Endometrium (tissue), 2 donors: ENCODE measurements at regions not wholly inside any gene's neighbourhood (a gene's known extent, or its start where the extent isn't known, plus 50 kb on each side); places are given as distances from the start of the nearest gene placed in this dataset.

ENCODE experiments used
- FAIRE-seq: peaks from 2 replicates; lab custom pipeline; 2012; peaks lifted over from hg19 to GRCh38; lab: Jason Lieb, UNC
- donor health status: control.
- donor health status: control.

DNA sequence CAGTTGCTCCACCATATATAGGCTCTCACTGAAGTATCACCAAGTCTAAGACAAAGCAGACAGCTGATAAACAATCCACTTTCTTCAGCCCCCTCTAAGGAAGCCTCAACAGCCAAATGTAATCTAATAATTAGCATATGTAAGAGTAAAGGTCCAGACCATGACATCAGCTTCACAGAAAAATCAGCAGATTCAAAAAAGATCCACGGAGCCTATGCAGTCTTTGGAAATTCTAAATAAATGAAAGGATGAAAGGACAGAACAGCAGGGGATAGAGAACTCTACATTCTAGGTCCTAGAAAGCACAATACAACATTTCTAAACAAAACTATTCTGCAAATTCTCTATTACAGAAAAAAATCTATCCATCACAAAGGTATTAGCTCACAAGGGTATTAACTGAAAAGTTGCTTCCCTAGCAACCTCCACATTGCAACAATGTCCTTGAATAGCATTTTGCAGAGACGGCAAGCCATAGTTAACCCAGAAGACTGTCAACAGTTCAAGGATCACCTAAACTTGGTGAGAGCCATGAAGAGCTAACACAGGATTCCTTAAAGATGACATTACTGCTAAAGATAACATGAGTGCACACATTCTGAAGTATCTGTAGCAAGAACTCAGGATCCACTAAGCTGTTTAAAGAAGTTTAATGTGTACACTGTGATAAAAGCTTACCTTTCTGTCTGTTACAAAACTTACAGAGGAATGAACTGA lies 74.3 kb downstream of the SIPA1L2 start:
- no peak for FAIRE-seq

GRCh38 chr1:232554409-232554808 lies 75.5 kb downstream of the SIPA1L2 start:
- FAIRE-seq, result no peak

DNA sequence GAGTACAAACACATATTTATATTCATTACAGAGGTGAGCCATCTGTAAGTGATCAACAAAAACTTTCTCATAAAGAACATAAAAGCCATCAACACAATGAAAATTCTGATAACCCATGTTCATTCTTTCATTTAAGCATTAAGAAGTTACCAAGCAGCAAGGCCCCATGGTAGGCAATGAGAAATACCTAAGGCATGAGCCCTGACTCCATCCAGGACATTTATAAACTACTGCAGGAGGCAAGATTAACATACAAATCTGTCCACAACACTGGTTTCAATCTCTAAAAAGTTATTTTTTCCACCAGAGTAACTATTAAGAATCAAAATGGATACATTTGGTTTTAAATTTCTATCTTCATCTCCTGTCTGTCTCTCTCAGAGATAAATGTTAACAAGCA lies 76.1 kb downstream of the SIPA1L2 start:
- no peak for FAIRE-seq

DNA sequence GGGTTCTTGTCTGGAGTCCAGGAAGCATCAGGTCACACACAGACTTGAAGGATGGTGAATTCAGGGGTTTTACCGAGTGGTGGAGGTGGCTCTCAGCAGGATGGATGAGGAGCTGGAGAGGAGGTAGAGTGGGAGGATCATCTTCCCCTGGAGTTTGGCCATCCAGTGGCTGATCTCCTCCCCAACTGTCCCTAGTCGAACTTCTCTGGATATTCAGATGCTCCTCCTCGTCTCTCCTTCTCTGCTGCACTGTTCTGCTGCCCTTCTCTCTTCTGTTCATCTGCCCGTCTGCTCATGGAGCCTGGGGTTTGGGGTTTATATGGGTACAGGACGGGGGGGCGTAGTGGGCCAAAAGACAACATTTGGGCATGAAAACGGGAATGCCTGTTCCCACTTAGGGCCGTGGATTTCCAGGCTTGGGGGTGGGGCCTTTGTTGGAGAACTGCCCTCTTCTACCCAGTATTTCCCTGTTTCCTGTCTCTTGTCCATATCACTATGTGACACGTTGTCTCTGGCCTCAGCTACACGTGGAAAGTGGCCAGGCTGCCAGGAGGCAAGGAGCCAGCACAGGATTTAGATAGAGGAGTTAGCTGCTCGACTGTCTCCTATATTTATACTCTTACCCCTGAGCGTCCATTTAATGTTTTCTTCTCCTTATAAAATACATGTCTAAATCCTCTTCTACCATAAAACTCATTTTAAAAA lies 76.7 kb downstream of the SIPA1L2 start:
- FAIRE-seq, result no peak

DNA sequence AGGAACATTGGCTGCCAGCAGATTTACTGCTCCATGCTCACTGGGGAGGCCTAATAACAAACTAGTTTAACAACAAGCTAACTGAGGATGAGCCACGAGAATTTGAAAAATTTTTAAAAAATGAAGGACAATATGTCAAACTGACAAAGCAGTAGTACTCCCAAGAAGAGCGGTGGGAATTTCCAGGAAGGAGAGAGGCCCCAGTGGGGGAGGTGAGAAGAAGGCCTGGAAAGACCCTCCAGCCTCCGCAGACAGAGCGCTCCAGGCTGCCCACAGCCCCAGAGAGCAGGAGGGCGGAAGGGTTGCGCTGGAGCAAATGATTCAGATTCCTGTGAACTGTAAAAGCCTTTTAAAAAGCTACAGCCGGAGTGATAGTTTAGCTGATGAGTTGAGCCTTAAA lies 78.5 kb downstream of the SIPA1L2 start:
- no peak for FAIRE-seq

DNA sequence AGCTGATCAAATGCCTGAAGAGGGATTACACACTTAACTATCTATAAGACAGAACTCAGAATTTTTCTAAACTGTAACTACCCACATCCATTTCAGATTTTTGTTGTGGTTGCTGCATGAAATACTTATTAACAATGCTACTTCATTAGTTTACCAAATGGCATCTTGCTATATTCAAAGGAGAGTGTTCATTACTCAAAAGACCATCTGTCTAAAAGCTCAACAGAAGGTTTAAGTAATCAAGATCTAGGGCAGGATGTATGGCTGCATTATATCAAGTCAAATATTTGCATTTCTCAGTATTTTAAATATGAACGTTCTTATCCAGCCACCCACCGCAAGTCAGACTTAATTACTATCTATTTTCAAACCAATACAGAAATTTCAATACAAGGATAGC lies 79.9 kb downstream of the SIPA1L2 start:
- no peak for FAIRE-seq

DNA sequence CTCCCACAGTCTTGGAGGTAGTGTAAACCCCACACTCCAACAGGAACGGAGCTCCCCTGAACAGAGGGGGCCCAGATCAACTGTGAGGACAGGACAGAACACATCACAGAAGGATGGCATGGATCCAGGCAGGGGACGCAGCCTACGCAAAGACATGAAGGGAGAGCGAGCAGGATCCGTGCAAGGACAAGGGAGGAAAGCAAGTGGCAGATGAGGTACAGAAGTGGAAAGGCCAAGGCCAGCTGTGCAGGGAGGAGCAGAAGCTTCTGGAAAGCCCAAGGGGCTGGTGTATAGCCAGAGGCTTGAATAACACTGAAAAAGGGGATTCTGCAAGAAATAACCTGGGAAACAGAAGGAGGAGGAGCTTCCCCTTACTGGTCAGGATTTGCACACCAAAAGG lies 81.2 kb downstream of the SIPA1L2 start:
- no peak for FAIRE-seq

GRCh38 chr1:232547938-232548484 lies 81.9 kb downstream of the SIPA1L2 start:
- FAIRE-seq, result no peak

GRCh38 chr1:232542633-232543593 lies 87.0 kb downstream of the SIPA1L2 start:
- FAIRE-seq, result no peak

DNA sequence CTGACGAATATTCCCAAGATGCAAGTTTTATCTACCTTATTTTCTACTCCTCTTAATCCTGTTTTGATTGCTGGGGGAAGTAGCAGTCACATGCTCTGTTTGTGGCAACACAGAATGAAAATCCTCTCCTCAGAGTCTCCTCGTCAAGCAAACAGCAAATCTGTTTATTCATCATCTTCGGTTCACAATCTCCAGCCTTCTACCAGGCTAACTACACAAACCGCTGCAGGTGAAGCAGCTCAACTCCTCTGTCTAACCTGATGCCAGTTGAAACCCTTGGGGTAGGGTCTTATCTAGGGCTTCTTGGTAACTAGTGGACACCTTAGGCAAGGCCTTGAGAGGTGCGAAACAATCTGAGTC lies 91.0 kb downstream of the SIPA1L2 start:
- FAIRE-seq, result no peak

GRCh38 chr1:232538224-232538942 lies 91.5 kb downstream of the SIPA1L2 start:
- FAIRE-seq, result no peak

DNA sequence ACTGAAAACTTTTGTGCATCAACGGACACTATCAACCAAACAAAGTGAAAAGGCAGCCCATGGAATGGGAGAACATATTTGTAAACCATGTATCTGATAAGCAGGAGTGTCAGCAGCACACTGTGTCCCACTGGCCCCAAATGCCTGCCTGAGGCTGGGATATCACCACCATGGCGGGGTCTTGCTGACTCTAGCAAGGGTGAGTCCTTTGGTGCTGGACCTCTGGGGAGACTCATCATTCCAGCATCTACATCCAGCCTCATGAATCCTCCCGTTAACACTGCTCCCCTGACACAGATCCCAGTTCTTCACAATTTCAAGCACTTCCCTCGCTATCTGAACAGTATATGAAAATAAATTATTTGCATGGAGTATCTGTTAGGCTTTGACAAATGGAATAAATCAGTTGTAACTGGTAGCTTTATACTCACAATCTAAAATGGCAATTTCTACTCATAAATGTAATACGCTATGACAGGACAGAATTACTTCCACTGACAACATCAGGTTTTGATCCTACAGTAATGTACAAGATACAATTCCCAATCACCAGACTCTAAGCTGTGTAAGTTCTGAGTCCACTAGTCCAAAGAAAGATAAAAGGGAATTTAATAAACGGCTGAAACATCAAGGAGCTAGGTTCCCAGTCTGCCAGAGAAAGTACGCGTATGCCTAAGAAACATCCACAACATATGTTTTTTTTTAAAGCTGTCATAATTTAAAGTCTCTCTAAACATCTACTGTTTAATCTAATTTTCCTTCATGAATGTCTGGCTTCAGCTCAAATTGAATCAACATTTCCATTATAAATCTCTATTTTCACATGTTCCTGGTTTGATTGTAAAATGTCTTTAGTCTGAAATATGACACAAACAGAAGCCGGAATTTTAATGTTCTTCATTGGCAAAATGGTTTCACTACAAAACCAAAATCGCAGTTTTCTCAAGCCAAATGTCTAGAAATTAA lies 95.1 kb downstream of the SIPA1L2 start:
- FAIRE-seq, result no peak

- no peak for FAIRE-seq
These were observed 96.6 kb downstream of the SIPA1L2 start for GRCh38 chr1:232533328-232533727.

GRCh38 chr1:232532901-232533300 lies 97.0 kb downstream of the SIPA1L2 start:
- no peak for FAIRE-seq

DNA sequence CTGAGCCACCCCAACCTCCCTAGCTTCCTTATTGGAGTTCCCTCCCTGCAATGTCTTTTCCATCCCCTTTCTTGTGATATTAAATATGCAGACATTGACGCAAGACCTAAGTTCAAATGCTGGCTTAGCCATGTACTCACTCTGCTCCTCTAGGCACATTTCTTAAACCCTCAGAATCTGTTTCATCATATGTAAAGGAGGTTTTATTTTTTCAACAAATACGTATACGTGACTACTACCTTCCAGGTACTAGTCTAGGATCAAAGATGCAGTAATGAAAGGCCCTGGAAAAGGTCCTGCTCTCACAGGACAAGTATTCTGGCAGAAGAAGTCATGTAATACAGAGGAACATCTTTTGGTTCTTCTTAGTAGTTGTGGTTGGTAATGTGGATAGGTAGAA lies 98.6 kb downstream of the SIPA1L2 start:
- FAIRE-seq, result no peak

- FAIRE-seq, result no peak
These were observed 100.2 kb downstream of the SIPA1L2 start for GRCh38 chr1:232529747-232530146.

- no peak for FAIRE-seq
These were observed 101.4 kb downstream of the SIPA1L2 start for GRCh38 chr1:232528472-232529089.

DNA sequence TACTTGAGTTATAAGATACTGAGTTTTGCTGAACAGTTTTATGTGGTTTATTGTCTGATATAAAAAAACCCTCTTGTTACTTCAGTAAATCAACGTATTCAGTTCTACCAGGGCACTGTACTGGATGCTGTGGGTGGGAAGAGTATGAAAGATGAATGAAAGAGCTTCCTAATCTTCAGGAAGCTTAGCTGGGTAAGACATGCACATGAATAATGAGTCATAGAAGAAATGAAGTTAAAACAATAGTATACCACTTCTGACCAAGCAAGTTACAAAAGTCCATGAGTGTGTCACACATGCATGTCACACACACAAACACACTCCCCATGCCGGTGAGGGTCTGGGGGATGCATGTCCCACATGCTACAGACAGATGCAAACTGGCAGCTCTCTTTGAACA lies 105.9 kb downstream of the SIPA1L2 start:
- FAIRE-seq, result no peak

GRCh38 chr1:232522189-232522588 lies 107.7 kb downstream of the SIPA1L2 start:
- no peak for FAIRE-seq

GRCh38 chr1:232521660-232522059 lies 108.3 kb downstream of the SIPA1L2 start:
- no peak for FAIRE-seq
